RPMI7951 (cell line): ENCODE measurements at regions not wholly inside any gene's neighbourhood (a gene's known extent, or its start where the extent isn't known, plus 50 kb on each side); places are given as distances from the start of the nearest gene placed in this dataset.

Experiments used
- DNase-seq: peaks from one replicate; pipeline ENCODE4 v3.0.0-alpha.2; 2012; ENCODE audit warnings: low read depth

DNA sequence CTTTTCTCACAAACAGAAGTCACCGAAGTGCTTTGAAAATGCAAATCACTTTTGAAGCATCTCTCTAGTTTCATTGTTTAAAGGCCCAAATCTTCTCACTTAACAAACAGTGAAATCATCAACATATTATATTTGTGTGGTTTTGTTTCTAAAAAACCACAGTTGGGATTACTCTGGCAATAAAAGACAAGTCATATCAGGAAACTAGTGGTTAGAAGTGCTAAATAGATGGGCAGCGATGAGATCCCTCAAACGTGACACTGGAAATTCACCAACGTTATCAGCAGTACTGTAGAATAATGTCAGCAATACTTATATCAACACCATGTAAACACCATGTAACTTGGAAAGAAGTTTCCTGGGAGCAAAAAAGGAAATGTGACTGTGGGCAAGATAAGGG, 893.5 kb downstream of the SUCLG1 start:
- DNase-seq = no peak

DNA sequence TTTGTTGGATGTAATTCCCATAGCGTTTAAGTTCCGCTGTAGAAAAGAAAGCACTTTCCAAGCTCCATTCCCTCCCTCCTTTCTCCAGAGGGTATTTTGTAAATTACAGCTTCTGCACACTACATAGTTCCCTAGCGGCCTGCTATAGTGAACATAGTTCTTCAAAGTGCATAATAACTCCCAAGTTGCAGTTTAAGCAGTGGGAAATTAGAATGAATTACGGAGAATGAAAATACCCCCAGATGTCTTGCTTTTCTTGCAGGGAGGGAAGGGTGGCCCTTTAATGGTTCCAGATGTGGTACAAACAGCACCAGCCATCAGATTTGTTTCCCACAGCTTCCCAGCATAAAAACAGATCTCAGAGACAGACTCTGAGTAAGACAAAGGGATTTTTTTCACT, 893.9 kb downstream of the SUCLG1 start:
- DNase-seq = no peak

DNA sequence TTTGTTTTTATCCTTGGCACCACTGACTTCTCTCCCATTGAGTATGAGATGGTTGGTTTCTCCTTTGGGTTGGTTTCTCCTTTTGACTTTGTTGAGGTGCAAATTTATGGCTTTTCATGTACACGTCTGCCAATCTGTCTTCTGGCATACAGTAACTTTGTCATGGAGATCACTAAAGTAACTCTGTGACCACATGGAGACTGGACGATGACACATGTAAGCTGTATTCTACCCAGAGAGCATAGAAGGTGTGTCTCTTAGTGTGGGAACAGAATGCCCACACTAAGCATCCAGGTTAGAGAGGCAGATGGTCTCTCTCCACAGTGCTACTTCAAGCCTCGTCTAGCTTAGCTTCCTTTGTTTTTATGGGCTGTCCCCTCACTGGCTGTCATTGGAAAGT, 897.5 kb downstream of the SUCLG1 start:
- DNase-seq = no peak

DNA sequence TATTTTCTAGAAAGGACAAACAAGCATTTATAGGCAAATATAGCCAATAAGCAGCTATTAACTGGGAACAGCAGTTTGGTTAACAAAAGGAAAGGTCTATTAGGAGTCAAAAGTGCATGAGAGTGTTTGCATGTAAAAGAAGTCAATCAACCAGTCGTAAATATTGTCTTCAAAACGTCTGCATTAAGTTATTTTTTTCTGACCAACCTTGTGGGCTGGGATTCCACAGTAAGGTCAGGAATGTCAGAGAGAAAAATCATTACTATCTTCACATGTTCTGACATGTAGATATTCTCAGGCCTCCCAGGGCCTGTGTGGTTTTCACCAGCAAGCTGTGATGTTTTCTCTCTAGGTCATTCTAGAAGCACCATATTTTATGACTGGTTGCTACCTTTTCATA, 922.5 kb downstream of the SUCLG1 start:
- no peak for DNase-seq

DNA sequence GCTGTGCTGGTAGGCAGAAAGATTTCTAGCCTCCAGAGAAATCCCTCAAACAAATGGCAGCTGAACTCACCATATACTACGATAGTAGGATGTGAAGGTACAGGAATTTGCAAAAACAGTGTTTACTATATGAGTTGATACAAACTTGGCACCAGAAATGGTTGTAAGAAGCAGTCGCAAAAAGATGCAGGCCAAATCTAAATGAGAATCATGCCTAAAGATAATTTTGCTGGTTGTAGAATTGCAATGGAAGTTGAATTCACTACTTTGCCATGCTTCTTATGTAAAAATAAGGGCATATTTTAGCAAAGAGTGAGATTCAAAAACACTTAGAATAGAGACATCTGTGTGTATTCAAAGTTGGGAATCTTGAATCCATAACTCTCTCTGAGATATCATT, 924.7 kb downstream of the SUCLG1 start:
- DNase-seq = no peak

DNA sequence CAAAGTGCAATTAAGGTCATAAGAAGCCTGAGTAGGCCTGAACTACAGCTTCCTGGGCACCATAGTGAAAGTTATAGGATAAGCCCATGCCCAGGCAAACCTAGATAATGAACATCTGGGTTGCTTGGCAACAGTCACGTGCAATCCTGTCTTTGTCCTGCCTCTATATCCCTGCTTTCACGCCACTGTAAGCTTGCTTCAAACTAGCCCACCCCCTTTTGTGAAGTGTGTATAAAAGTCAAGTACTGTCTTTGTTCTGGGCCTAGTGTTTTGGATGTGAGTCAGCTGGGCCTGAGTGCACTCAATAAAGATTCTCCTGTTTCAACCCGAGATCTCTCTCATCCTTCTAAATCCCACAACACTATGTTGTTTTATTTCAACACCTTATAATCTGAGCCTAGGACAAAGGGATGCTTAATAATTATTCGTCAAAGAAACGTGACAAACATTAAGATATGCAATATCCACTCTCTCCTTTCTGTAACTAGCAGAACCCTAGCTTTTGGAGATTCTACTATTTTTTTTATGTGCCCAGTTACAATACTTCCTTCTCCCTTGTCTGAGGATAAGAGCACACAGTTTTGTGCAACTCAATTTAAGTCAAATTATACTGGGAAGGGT, 927.8 kb downstream of the SUCLG1 start:
- peak; percentile 1 for DNase-seq

DNA sequence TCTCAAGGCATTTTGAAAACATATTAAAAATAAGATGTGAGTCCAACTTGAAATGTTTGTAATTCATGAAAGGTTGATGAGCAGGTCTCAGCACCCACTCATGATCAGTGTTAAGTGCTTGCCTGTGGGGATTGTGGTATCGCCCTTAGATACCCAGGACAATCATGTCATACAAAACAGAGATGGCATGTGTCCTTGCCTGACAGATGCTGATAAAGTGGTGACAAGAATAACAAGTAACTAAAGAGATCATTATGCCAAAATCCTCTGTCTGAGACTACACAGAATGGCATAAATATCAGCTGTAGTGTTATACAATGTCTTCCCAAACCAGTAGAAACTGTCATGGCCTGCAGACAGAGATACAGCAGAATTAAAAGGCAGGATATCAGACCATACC, 930.3 kb downstream of the SUCLG1 start:
- DNase-seq = no peak

DNA sequence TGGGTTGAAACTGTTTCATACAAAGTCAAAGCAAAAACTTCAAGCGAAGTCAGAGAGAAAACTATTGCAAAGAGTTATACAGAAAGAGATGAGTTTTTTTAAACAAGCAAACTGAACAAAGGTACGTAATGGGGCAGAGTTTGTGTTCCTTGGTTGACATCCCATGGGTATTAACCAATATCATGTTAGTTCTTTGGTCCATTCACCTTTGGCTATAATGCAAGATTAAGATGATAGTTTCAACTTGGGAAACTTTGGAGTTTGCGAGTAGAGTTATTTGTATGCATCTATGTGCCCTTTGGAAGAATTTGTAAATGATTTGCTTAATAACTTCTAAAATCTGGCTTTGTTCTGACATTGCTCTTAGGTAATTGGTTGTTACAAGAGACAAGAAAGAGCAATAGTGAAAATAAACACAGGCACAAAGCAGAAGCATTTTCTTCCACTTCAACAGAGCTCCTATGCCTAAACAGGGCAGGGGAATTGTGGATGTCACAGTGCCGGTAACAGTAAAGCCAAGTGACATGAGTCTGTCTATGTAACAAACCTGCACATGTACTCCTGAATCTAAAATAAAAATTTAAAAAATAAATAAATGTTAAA, 936.1 kb downstream of the SUCLG1 start:
- no peak for DNase-seq

DNA sequence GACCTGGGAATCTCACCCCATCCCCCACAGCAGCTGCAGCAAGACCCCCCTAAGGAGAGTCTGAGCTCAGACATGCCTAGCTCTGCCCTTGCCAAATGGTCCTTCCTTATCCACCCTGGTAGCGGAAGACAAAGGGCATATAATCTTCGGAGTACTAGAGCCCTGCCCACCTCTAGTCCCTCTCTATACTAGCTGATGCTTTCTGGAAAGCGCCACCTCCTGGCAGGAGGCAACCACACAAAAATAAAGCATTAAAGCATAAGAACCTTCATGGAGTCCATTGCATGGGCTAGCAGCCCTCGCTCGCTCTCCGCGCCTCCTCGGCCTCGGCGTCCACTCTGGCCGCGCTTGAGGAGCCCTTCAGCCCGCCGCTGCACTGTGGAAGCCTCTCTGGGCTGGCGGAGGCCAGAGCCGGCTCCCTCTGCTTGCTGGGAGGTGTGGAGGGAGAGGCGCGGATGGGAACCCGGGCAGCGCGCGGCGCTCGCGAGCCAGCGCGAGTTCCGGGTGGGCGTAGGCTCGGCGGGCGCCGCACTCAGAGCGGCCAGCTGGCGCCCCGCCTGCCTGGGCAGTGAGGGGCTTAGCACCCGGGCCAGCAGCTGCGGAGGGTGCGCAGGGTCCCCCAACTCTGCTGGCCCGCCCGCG, 941.2 kb downstream of the SUCLG1 start:
- no peak for DNase-seq

DNA sequence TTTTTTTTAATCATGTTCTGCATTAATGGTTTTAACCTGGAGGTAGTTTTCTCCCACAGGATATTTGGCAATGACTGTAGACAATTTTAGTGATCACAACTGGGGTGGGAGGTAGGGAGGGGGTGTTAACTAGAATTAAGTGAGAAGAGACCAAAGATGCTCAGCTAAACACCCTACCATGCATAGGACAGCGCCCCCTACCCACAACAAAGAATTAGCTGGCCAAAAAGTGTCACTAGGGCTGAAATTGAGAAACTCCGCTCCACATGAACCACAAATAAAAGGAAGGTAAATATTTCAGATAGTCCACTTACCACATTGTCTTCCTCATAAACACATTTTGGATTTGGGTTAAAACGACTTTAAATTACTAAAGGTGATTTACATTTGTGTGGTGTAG, 942.6 kb downstream of the SUCLG1 start:
- DNase-seq = no peak

DNA sequence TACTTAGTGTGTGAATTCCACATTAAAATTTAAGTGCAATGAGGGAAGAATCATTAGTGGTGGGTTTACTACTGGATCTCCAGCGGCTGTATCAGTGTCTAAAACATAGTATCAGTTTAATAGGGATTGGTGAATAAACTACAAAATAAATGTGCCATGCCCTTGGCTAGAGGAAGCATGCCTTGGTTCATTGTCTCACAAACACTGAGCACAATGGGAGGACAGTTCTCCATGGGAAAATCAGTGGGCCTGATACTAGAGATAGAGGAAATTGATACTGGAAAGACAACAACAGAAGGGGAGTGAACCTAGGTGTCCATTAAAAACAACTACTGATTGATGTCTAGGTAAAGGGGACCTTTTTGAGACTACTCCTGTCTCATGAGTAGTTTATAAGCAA, 971.6 kb downstream of the SUCLG1 start:
- DNase-seq = no peak

DNA sequence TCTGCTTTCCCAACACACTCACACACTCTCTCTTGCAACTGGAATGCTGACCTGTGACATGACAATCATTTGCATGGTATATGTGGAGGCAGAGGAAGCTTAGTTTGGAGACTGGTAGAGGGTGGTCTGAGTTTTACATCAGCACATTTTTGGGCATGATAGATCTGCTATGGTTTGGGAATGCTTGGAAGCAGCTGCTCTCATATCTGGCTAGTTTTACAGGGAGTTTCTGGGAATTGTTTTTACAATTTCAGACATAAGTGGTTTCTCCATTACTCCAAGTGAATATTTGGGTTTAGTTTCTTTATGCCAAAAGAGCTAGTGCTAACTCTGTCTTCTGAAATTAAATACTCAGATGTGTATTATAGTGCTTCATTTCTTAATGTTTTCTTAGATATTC, 977.6 kb downstream of the SUCLG1 start:
- DNase-seq = no peak

DNA sequence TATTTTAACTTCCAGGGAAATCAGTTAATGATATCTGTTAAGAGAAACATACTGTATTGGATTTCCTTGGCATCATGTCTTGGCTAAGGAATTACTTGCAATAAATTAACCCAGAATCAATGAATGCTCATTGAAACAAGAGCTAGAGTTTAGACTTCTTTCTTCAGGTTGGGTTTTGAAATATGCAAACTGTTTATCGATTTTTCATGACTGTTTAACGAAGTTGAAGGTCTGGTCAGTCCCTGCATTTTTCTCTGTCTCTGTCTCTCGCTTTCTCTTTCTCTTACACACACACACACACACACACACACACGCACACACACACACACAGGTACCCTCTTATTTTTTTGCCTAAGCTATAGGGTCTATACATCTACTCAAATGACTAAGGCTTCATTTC, 981.0 kb downstream of the SUCLG1 start:
- no peak for DNase-seq

DNA sequence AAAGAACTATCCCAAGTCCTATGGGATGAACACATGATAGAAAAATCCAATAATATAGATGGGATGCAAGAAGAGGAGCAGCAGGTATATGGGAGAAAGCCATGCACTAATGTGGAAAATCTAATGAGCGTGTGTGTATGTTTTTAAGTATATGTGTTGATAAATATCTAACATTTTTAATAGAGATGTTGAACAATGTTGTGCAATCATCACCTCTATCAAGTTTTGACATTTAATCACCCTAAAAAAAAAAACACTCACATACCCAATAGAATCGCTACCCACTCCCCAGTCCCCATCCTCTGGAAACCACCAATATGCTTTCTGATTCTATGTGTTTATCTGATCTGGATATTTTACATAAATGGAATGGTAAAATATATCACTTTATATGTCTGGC, 983.7 kb downstream of the SUCLG1 start:
- DNase-seq = no peak

DNA sequence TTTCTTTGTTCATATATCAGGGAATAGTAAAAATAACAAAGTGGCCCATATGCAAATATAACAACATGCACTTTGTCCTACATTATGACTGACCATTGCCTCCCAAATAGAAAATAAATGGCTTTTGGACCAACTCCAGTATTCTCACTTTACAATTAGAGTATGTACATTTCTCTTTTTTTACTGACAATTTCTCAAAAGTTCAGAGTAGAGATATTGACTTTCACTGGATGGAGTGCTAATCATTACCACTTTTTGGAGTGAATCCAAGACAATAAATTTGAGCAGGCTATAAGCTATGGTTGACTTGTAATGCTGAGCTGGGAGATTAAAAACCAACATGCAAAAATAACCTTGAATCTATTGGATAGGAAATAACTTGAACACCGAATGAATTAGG, 987.4 kb downstream of the SUCLG1 start:
- no peak for DNase-seq

DNA sequence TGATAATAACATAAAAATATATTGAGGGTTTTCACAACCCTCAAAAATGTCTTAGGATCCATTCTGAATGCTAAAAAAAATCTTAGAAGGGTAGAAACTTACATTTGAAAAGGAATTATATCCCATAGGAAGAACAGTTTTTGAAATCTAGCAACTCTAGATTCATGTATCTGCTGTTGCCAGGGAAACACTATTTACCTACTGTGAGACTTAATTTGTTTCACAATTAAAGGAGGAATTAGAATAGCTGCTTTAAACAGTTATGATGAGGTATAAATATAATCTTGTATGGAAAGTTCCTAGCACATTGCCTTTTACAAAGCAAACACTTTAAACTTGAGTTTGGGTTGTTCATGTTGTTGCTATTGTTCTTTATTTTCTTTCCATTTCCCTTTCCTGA, 988.2 kb downstream of the SUCLG1 start:
- DNase-seq = no peak

DNA sequence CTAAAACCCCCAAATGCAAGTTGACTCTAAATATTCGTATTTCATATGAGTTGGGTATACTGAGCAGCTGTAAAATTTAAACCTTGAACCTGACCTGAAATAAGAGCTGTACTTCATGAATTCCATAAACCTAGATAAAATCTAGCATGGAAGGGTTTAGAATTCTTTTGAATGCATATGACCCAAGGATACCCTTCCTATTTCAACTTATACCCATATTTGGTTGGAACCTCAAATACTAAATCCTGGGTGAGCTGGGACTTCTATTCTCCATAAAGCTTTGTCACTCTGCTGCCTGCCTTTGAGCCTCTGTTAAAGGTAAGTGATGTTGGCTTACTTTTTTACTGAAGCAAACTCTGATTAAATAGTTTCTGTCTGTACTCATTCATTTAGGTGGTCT, 994.6 kb downstream of the SUCLG1 start:
- no peak for DNase-seq

DNA sequence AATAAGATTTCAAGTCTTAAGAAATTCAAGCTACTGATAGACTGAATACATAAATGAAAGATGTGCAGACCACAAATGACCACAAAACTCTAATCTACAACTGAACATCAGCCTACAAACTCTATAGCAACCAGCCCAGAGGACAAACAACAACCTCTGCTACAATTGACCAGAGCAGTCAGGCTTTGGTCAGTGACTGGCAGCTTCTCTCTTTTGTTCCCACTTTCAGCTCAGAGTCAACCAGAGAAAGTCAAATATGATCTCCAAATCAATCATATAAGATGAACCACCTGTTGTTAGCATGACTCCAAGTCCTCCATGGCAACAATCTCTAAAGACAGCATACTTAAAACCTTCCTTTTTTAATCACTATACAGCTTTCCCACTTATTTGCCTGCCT, 996.2 kb downstream of the SUCLG1 start:
- no peak for DNase-seq

DNA sequence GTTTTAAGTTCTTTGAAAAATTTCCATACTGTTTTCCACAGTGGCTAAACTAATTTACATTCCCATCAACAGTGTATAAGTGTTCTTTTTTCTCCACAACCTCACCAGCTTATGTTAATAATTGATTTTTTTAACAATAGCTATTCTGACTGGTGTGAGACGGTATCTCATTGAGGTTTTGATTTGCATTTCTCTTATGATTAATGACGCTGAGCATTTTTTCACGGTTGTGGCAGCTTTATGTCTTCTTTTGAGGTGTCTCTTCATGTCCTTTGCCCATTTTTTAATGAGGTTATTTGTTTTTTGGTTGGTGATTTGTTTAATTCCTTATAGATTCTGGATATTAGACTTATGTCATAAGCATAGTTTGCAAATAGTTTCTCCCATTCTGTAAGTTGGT, 997.9 kb downstream of the SUCLG1 start:
- DNase-seq = no peak

DNA sequence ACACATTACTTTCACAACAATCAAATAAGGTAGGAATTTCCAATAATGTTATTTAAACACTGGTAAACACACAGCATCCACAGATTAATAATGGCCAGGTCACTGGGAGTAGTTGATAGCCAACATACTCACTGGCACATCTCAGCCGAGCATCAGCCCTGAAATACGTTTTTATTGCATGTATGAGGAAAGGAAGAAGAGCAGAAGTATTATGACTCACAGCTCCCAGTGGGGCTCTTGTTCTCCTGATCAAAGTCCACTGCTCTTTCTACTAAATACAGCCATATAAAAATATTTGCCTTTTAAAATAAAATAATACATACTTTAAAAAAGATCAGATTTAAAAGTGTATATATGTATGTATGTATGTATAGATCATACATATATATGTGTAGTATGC, 999.6 kb downstream of the SUCLG1 start:
- no peak for DNase-seq

DNA sequence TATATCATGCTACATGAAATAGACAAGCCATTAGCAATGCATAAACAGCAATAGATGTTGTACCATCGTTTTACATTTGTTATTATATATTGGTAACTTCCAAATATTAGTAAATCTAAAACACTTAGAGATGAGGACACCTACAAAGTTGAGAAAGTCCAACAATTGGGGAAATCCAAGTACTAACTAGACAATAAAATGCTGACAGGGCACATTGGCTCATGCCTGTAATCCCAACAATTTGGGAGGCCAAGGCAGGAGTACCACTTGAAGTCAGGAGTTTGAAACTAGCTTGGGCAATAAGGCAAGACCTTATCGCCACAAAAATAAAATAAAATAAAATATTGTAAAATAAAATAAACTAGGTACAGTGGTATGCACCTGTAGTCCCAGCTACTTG, 1023.1 kb downstream of the SUCLG1 start:
- no peak for DNase-seq

DNA sequence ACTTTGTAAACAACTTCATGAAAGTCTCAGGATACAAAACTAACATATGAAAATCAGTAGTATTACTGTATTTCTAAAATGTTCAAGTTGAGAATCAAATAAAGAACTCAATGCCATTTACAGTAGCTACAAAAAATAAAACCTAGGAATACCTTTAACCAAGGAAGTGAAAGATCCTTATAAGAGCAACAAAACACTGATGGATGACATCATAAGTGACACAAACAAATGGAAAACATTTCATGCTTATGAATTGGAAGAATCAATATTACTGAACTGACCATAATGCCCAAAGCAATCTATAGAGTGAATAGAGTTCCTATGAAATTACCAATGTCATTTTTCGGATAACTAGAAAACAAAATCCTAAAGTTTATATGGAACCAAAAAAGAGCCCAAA, 1038.1 kb downstream of the SUCLG1 start:
- DNase-seq = no peak

DNA sequence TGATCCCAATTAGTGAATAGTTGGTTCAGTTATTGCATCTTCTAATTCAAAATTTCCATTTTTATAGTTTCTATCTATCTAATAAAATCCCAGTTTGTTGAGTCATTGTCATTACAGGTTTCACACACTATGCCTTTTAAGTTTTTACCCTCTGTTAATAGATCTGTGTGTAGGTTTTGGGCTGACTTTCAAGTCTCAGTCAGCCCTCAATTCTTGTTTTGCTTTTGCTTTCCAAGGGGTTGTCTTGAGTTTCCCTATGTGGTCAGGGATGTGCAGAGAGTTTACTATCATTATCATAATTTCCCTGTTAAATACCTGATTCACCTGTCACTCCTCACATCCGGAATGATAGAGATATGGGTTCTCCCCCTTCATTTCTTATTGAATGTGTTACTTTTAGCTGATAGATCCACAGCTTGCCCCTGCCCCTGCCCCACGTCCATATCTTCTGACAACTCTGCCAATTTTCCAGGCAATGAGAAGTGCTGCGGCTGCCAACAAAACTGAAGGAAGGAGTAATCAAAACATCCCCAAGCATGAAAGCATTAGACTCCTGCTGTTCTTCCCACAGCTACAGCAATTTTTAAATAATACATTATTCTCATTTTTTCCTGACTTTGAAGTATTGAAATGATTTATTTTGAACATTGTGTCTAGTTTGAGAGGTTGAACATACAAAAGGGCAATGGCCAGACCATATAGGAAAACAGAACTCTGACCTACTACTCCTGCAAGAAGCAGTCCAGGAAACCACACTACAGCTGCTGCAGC, 1064.8 kb downstream of the SUCLG1 start:
- no peak for DNase-seq
